ENCODE measurements at regions not wholly inside any gene's neighbourhood (a gene's known extent, or its start where the extent isn't known, plus 50 kb on each side); places are given as distances from the start of the nearest gene placed in this dataset.

DNA sequence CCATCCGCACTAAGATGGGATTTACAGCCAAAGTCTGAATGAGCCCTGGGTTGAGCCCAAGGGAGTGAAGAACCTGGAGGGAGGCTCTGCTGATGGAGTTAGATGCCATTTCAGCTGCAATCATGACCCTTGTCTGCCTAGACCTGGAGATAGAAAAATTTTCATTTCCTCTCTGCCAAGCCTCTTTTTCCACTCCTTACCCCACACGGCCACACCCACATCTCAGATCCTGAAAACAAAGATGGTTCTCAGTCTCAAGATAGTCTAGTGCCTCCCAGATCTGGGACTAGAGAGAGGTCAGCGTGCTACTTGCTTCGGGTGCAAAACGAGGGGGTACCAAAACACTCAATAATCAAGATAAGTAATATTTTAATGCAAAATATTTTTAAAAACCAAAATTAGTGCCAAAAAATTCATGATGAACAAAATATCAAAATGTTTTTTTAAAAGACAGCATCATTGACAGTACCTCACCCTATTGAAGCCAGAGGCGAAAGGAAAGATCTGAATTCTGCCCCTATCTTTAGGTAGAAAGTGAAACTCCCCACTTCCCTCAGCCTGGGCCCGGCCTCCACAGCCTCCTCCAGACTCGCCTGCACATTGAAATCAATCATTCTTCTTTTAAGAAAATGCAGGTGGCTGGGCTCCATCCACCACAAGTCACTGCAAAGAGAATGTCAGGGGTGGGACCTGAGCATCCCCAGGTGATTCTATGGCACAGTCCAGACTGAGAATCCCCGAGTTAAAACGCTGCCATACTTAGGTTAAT lies 57.8 kb upstream of the GPR45 start:
- TF ChIP-seq, protein P1, sequence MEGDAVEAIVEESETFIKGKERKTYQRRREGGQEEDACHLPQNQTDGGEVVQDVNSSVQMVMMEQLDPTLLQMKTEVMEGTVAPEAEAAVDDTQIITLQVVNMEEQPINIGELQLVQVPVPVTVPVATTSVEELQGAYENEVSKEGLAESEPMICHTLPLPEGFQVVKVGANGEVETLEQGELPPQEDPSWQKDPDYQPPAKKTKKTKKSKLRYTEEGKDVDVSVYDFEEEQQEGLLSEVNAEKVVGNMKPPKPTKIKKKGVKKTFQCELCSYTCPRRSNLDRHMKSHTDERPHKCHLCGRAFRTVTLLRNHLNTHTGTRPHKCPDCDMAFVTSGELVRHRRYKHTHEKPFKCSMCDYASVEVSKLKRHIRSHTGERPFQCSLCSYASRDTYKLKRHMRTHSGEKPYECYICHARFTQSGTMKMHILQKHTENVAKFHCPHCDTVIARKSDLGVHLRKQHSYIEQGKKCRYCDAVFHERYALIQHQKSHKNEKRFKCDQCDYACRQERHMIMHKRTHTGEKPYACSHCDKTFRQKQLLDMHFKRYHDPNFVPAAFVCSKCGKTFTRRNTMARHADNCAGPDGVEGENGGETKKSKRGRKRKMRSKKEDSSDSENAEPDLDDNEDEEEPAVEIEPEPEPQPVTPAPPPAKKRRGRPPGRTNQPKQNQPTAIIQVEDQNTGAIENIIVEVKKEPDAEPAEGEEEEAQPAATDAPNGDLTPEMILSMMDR (IDR thresholded peaks at IDR 0.05 in 8 of 11, conservative IDR thresholded peaks at IDR 0.05 in 3 of 11): no peak
- TF ChIP-seq POLR2A (IDR thresholded peaks at IDR 0.05) (no peak), POLR2AphosphoS5 (IDR thresholded peaks at IDR 0.05) (no peak)
